GM19452 (cell line): ENCODE measurements at regions not wholly inside any gene's neighbourhood (a gene's known extent, or its start where the extent isn't known, plus 50 kb on each side); places are given as distances from the start of the nearest gene placed in this dataset.
"Not testable (repeated sequence)": the region's sequence is repeated elsewhere in the genome, so short reads cannot be mapped to it uniquely, and the experiment has no call there.

Experiments
- ATAC-seq: cut with Tn5 transposase; IDR thresholded peaks from one replicate; pipeline ENCODE4 v1.9.1; 2021; ENCODE audit not compliant: unreplicated experiment

DNA sequence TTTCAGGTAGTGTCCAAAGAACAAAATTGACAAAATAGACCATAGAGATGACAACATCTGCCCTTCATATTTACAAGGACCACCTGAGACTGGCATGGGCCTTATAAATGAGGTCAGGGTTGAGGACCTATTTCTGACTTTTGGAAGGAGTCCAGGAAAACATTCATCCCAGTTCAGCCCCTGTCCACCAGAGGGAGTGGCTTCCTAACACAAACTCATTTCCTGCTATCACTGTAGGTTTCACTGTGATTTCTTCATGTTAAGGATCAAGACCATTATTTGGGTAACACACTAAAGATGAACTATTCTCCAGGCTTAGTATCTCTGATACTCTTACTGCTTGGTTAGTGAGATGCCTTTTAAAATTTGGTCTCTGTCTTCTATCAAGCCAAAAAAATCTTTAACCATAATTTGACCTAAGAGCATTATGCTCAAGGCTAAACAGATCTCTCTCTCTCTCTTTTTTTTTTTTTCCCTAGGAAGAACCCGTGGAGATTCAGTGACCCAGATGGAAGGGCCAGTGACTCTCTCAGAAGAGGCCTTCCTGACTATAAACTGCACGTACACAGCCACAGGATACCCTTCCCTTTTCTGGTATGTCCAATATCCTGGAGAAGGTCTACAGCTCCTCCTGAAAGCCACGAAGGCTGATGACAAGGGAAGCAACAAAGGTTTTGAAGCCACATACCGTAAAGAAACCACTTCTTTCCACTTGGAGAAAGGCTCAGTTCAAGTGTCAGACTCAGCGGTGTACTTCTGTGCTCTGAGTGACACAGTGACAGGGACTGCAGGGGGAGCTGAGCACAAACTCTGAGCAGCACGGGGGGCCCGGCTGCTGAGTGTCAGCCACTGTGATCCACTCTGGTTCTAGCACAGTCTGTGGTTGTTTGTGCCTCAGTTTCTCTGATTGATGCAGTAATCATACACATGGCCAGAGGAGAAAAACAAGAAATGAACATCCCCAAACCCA lies 267.6 kb upstream of the OR4E1 start:
- ATAC-seq, result no peak

DNA sequence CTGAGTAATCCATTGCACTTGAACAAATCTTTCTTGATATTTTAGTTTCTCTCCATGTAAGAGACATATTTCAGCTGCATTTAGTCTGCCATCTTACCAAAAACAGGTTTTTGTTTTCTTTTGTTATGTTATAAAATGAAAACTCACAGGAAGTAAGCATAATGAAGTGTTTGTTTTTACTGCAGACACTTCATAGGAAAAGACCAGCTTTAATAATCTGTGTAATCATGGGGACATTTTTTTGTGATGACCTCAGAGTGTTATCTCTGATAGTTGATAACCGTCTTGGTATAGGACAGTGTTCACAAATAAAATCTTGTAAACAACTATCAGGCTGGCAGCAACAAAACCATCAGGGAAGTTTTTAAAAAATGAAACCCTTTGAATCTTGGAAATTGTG lies 266.2 kb upstream of the OR4E1 start:
- ATAC-seq, result no peak

- ATAC-seq, result no peak
Measured at GRCh38 chr14:21937996-21938395, 264.4 kb upstream of the OR4E1 start.

DNA sequence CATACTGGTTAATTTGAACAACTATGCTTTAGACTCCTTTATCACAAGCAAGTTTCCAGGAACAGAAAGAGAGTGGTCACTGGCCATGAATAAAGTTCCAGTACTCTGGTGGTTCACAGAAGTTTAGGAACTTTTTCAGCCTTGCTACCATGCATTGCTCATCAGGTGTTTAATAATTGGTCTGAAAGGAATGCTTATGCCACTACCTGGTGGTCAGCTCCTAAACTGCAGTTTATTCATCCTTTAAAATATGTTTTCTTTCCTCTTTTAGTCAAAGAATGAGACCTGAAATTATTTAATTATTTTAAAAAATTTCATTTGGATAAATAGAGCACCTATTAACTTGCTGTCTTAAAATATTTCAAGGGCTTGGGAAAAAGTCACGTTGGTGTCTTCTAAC lies 260.1 kb upstream of the OR4E1 start:
- no peak for ATAC-seq

DNA sequence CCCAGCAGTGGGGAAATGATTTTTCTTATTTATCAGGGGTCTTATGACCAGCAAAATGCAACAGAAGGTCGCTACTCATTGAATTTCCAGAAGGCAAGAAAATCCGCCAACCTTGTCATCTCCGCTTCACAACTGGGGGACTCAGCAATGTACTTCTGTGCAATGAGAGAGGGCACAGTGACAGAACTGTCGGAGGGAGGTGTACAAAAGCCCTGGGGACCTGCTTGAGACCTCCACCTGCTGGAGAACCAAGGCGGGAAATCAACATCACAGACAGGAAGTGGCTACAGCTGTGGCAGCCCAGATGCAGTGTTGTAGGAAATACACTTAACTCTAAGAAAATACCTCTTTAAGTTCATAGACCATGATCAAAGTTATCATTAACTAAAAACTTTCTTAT lies 250.9 kb upstream of the OR4E1 start:
- ATAC-seq, result peak; percentile 93

GRCh38 chr14:21923820-21924219 lies 250.2 kb upstream of the OR4E1 start:
- ATAC-seq, result peak; percentile 66

- ATAC-seq, result no peak
Measured at GRCh38 chr14:21921453-21921852, 247.8 kb upstream of the OR4E1 start.

DNA sequence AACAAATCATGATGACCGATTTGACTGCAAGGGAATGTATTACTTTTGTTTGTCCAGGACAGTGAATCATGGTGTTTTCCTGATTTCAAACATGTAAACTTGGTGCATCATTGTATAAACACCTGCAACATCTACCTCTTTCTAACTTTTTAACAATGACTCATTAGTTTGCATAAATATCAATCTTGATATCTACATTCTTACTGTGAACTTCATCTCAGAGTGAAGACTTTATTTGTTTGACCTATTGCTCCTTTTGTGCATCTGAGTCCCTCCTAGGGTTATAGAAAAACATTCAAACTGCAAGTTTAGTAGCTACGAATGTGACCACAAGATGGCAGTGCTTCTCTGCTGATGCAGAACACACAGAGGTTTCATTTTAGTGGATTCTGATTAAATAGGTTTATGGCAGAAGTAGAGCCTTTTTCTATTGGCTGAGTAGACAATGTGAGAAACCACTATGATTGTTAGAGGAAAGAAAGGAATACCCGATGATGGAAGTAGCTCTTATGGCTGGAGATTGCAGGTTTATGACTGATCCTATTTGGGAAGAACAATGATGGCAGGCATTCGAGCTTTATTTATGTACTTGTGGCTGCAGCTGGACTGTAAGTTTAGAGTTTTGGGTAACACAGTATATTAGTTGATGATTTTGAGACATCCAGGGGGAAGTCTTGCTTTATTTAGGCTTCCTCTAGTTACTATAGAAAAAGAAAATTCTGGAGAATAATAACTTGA lies 244.2 kb upstream of the OR4E1 start:
- peak; percentile 64 for ATAC-seq

DNA sequence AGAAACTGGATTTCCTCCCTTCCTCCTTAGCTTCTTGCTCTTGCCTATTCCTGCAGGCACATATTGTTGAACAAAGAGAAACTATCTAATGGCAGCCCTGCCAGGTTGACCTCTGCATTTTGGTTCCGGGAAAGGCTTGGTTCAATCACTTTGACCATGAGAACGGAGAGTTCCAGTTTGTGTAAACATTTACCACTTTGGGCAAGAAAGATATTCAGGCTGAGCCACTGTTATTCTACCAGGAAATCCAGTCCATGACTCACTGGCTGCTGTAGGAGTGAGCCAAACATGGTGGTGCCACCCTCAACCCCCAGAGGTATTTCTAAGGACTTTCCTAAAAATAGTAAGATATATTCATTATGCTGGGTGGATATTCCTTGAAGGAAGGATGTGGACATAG lies 242.2 kb upstream of the OR4E1 start:
- ATAC-seq, result no peak

GRCh38 chr14:21913759-21914158 lies 240.1 kb upstream of the OR4E1 start:
- ATAC-seq, result no peak

- ATAC-seq, result no peak
Measured at GRCh38 chr14:21912367-21912766, 238.7 kb upstream of the OR4E1 start.

DNA sequence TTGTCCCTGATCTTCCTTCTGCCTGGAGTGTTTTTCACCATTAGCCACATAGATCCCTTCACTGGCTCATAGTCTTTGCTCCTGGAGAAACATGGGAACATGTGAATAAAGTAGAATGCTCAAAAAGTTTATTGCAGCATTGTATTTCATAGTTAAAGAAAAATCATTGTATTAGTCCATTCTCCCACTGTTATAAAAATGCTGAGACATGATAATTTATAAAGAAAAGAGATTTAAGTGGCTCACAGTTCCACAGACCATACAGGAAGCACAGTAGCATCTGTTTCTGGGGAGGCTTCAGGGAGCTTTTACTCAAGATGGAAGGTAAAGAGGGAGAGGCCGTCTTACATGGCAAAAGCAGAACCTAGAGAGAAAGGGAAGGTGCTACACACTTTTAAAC lies 238.3 kb upstream of the OR4E1 start:
- no peak for ATAC-seq

DNA sequence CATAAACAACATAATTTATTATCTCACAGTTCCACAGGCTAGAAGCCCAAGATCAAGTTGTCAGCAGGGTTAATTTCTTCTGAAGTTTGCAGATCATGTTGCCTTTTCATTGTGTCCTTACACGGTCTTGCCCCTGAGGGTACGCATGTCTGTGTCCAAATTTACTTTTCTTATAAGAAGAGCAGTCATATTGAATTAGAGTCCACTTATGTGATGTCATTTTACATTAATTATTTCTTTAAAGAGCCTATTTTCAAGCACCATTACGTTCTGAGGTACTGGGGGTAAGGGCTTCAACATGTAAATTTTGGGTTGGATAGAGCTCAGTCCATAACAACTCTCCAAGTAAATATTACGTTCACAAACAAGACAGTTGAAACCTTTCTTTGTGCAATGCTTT lies 236.6 kb upstream of the OR4E1 start:
- no peak for ATAC-seq

- ATAC-seq, result no peak
Measured at GRCh38 chr14:21902561-21903181, 229.1 kb upstream of the OR4E1 start.

DNA sequence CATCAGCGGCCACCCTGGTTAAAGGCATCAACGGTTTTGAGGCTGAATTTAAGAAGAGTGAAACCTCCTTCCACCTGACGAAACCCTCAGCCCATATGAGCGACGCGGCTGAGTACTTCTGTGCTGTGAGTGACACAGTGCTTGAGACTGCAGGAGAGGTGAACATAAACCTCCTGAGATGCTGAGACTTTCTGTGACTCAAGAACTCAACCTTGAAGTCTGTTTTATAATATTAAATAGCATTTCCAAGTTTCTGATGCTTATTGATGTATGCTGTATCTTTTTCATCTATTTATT lies 221.2 kb upstream of the OR4E1 start:
- not testable (repeated sequence) for ATAC-seq

DNA sequence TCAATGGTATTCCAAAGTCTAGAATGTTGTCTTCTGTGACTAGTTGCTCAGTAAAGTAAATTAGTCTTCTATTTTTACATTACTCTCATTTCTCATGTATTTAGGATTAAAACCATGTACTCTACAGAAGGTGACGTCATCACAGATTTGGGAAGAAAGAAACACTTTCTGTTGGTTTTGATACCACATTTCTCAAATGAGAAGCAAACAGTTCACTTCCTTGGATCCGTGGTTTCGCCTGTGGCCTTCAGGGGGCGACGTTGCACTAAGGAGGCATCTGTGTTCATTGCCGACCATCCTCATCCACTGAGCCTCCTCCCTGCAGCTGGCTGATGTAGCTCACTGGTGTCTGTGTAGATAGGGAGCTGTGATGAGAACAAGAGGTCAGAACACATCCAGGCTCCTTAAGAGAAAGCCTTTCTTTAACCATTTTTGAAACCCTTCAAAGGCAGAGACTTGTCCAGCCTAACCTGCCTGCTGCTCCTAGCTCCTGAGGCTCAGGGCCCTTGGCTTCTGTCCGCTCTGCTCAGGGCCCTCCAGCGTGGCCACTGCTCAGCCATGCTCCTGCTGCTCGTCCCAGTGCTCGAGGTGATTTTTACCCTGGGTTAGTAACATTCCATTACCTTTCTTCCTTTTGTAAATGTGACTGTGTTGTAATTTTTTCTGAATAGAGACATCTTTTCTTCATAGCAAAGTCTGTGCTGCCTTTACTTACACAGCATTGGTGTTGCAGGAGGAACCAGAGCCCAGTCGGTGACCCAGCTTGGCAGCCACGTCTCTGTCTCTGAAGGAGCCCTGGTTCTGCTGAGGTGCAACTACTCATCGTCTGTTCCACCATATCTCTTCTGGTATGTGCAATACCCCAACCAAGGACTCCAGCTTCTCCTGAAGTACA lies 220.6 kb upstream of the OR4E1 start:
- no peak for ATAC-seq

DNA sequence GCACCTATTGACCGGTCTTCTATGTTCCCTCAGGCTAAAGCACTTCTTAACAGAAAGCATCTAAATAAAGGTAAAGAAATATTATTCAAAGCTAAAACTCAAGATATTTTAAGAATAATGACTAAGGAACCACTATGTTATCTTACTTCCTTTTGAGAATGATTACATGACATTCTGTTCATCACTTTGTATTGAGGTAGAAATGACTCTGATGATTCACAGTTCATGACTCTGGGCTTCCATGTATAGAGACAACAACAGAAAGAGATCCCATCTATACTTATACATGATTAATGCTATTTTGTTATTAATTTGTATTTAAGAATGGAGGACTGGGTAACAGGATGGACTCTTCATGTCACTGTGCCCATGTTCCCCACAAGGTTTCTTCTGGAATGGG lies 218.3 kb upstream of the OR4E1 start:
- ATAC-seq, result no peak

DNA sequence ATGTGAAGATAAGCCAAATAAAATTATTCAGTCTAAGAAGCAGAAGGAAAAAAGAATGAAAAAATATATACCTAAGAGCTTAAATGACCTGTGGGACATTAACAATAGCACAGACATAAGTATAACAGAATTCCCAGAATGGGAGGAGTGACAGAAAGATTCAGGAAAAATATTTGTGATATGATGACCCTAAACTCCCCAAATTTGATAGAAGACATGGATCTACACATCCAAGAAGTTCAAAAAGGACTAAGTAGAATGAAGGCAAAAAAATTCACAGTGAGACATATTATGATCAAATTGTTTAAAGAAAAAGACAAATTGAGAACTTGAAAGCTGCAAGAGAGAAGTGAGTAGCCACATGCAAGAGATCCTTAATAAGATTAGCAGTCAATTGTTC lies 211.4 kb upstream of the OR4E1 start:
- no peak for ATAC-seq

GRCh38 chr14:21882226-21882625 lies 208.6 kb upstream of the OR4E1 start:
- no peak for ATAC-seq

DNA sequence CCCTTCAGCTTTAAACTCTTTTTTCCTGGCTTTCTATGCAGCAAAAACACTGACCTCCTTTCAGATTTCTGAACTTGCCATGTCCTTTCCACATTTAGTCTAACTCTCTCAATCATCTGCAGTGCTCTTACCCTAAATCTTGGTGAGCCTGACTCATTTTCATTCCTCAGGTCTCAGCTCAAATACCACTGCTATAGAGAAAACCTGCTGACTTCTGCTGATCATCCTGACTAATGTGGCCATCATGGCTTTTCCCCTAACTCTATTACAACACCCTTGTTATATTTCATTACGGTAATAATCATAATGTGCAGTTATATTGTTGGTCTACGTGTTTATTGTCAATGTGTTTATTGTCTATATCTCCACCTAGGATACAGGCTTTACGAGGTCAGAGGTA lies 207.3 kb upstream of the OR4E1 start:
- no peak for ATAC-seq

DNA sequence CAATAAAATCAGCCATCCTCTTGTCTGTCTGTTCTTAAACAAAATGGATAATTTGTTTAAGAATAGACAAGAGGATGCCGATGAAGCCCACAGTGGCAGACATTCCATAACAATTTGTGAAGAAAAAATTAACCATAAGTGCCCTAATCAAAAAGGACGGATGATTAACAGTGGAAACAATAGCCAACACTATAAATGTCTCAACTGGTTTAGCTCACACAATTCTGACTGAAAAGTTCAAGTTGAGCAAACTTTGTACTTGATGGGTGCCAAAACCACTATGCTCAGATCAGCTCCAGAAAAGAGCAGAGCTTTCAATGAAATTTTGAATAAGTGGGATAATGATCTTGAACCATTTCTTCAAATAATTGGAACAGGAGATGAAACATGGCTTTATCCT lies 202.2 kb upstream of the OR4E1 start:
- ATAC-seq, result no peak
